ENCODE measurements at regions not wholly inside any gene's neighbourhood (a gene's known extent, or its start where the extent isn't known, plus 50 kb on each side); places are given as distances from the start of the nearest gene placed in this dataset.

DNA sequence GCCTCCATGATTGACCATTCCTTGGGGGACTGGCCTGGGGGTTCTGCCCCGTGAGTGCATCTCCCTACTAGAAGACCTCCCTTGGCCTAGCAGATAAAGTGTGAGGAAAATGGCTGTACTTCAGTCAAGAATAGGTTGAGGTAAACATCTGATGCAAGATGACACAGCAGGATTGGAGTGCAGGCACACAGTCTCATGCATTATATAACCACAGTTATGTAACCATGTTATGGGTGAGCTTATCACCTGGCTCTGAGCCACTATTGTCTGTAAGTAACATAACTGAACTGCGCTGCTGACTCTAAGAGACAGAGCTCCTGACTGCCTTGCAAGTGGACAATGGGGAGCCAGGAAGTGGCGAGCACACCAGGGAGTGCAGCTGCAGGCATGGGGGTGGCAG is 378.7 kb upstream of the ANO5 start:
- intact Hi-C loops (cut with DNase I) = no loop called here
- DNase-seq (peak; percentile 15 to 64 (median 29)), ATAC-seq (peak; percentile 89)
- TF ChIP-seq, protein P1, sequence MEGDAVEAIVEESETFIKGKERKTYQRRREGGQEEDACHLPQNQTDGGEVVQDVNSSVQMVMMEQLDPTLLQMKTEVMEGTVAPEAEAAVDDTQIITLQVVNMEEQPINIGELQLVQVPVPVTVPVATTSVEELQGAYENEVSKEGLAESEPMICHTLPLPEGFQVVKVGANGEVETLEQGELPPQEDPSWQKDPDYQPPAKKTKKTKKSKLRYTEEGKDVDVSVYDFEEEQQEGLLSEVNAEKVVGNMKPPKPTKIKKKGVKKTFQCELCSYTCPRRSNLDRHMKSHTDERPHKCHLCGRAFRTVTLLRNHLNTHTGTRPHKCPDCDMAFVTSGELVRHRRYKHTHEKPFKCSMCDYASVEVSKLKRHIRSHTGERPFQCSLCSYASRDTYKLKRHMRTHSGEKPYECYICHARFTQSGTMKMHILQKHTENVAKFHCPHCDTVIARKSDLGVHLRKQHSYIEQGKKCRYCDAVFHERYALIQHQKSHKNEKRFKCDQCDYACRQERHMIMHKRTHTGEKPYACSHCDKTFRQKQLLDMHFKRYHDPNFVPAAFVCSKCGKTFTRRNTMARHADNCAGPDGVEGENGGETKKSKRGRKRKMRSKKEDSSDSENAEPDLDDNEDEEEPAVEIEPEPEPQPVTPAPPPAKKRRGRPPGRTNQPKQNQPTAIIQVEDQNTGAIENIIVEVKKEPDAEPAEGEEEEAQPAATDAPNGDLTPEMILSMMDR (IDR thresholded peaks at IDR 0.05) = no peak
- no peak for TF ChIP-seq POLR2A (IDR thresholded peaks at IDR 0.05)
- Histone ChIP-seq H3K4me3 (no peak overlapping the region), H3K4me1 (peaks cover 6% of the 10 kb centered on the region), H3K9me3 (peaks cover 0 to 10% (median 0%) of the 10 kb centered on the region in 3 donors), H3K27me3 (no peaks in the 10 kb centered on the region), H3K36me3 (replicated peaks in 1 of 2; ENCODE audit: insufficient read depth in 1 of 2, low read depth in 2 of 2) (no peaks in the 10 kb centered on the region), H3K27ac (no peak overlapping the region)
- WGBS, 2 donors = 40 to 64% methylated on average over 3 of the region's 3 CpGs

GRCh38 chr11:21817696-21818095 is 375.2 kb upstream of the ANO5 start:
- WGBS, 2 donors = 78 to 86% methylated on average over 3 of the region's 3 CpGs
- Histone ChIP-seq H3K4me3 (no peak overlapping the region), H3K27me3 (no peaks in the 10 kb centered on the region), H3K9me3 (peaks cover 0 to 10% (median 0%) of the 10 kb centered on the region in 3 donors), H3K4me1 (peaks cover 6% of the 10 kb centered on the region), H3K27ac (no peak overlapping the region), H3K36me3 (replicated peaks in 1 of 2; ENCODE audit: insufficient read depth in 1 of 2, low read depth in 2 of 2) (no peaks in the 10 kb centered on the region)
- no peak for TF ChIP-seq POLR2A (IDR thresholded peaks at IDR 0.05)
- TF ChIP-seq, protein P1 (IDR thresholded peaks at IDR 0.05) = no peak
- DNase-seq (no peak), ATAC-seq (no peak)
- intact Hi-C loops (cut with DNase I) = no loop called here

DNA sequence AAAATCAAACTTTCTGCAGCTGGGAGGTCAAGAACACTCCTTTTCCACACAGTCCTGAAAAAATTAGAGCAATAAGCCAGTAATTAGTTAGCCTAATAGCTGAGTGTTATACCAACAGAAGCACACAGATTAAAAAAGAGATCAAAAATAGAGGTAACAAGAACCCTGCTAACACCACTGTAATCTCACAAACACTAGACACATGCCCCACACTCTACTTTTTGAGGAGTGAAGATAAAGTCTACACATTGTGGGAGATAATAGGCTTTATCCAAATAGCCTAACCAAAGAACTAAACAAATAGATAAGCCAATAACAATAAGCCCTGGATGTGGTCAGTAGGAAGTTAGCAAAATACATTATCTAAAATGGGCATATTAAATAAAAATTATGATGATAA is 372.7 kb upstream of the ANO5 start:
- Histone ChIP-seq H3K4me3 (no peak overlapping the region), H3K36me3 (replicated peaks in 1 of 2; ENCODE audit: insufficient read depth in 1 of 2, low read depth in 2 of 2) (no peaks in the 10 kb centered on the region), H3K27ac (no peak overlapping the region), H3K9me3 (no peaks in the 10 kb centered on the region), H3K4me1 (no peaks in the 10 kb centered on the region), H3K27me3 (no peaks in the 10 kb centered on the region)
- ATAC-seq (no peak), DNase-seq (no peak)
- intact Hi-C loops (cut with DNase I) = no loop called here
- TF ChIP-seq, protein P1 (IDR thresholded peaks at IDR 0.05) = no peak
- TF ChIP-seq POLR2A (IDR thresholded peaks at IDR 0.05) = no peak

DNA sequence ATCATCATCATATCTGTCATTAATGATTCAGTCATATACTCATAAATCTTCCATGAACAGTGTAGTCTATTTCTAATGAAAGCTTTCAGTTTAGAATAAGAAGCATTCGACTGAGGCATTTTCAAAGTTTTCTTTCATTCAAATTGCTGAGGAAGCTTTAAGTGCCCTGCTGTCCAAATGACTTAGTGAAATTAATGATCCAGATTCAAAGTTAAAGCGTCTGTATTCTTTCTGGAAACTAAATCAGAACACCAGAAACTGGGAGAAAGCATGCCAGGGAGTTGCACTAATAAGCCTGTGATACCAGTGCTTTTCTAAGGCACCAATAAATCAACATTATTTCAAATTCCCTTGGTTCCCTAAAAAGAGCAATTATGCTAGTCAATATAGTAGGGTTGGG is 367.8 kb upstream of the ANO5 start:
- DNase-seq = no peak
- Histone ChIP-seq H3K9me3 (no peaks in the 10 kb centered on the region), H3K27me3 (no peaks in the 10 kb centered on the region), H3K27ac (no peak overlapping the region), H3K4me1 (no peaks in the 10 kb centered on the region), H3K4me3 (no peak overlapping the region), H3K36me3 (replicated peaks in 1 of 2; ENCODE audit: insufficient read depth in 1 of 2, low read depth in 2 of 2) (no peaks in the 10 kb centered on the region)
- WGBS, 2 donors = 65 to 81% methylated on average over 2 of the region's 2 CpGs
- no peak for TF ChIP-seq POLR2A (IDR thresholded peaks at IDR 0.05)
- TF ChIP-seq, protein P1 (IDR thresholded peaks at IDR 0.05) = no peak
- intact Hi-C loops (cut with DNase I) = no loop called here
- no peak for ATAC-seq

DNA sequence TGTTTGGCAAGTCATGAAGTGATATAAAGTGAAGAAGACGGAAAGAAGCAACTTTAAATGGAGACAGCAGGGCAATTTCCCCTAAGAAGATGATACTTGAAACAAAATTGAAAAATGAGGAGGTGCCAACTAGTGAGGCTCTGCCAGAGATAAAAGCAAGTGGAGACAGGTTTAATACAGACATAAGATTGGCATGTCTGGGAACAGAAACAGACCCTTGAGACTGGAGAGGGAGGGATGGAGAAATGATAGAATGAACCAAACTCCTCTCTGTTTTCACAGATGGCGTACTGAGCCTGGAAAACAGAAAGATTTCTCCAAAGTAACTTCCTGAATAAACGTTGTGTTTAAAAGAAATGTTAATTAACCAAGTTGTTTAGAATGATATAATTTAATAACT is 354.5 kb upstream of the ANO5 start:
- TF ChIP-seq, protein P1 (IDR thresholded peaks at IDR 0.05) = no peak
- TF ChIP-seq POLR2A (IDR thresholded peaks at IDR 0.05) = no peak
- H3K4me3 ChIP-seq = no peak overlapping the region
- H3K36me3 ChIP-seq (replicated peaks in 1 of 2; ENCODE audit: insufficient read depth in 1 of 2, low read depth in 2 of 2) = no peaks in the 10 kb centered on the region
- WGBS, 2 donors = 68% methylated on average over 3 of the region's 3 CpGs
- H3K4me1 ChIP-seq = peaks cover 4% of the 10 kb centered on the region
- no peaks in the 10 kb centered on the region for H3K27me3 ChIP-seq
- no peaks in the 10 kb centered on the region for H3K9me3 ChIP-seq
- intact Hi-C loops (cut with DNase I) = no loop called here
- no peak overlapping the region for H3K27ac ChIP-seq
- ATAC-seq (no peak), DNase-seq (no peak)

All from body of pancreas (tissue), 4 donors.